DND-41 (cell line): ENCODE measurements at regions not wholly inside any gene's neighbourhood (a gene's known extent, or its start where the extent isn't known, plus 50 kb on each side); places are given as distances from the start of the nearest gene placed in this dataset.
"Not testable (repeated sequence)": the region's sequence is repeated elsewhere in the genome, so short reads cannot be mapped to it uniquely, and the experiment has no call there.

Source experiments
- EZH2 ChIP-seq: IDR thresholded peaks from 3 replicates; pipeline ENCODE4 v1.6.1; 2012; ENCODE audit warnings: borderline replicate concordance, low read depth, mild to moderate bottlenecking, moderate library complexity, low read length, inconsistent platforms; ENCODE audit not compliant: severe bottlenecking
- TF ChIP-seq, protein P1 (sequence below): IDR thresholded peaks from 2 replicates; pipeline ENCODE4 v1.5.1; 2012; ENCODE audit warnings: borderline replicate concordance, low read length, moderate library complexity, mild to moderate bottlenecking; ENCODE audit not compliant: poor library complexity, severe bottlenecking; ENCODE audit errors: extremely low read depth

DNA sequence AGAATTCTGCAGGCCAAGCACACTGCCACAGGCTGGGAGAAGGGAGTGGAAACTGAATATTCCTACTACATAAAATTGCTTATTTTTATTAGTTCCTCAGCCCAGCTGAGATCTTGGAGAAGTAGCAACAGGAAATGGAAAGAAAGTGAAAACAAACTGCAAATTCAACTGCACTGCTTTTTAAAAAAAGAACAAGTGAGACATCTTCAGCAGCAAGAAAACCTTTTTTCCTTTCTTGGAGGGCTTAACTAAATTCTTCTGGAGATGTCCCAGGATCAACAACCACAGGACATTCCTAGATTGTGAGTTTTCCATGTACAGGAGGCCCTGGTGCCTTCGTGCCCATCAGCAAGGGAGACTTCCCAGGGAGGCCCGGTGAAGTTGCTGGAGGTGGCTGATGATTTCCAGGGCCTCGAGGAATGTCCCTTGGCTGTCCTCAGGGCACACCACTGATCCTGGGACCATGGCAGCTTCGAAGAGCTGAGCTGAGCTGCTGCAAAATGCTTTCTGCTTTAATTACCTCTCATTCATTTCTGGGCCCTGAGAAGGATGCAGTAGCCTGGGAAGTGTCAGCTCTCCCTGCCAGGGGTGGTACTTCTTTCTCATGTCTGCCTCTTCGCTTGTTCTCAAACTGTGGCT, 275.5 kb upstream of the FRG2C start:
- TF ChIP-seq, protein P1, sequence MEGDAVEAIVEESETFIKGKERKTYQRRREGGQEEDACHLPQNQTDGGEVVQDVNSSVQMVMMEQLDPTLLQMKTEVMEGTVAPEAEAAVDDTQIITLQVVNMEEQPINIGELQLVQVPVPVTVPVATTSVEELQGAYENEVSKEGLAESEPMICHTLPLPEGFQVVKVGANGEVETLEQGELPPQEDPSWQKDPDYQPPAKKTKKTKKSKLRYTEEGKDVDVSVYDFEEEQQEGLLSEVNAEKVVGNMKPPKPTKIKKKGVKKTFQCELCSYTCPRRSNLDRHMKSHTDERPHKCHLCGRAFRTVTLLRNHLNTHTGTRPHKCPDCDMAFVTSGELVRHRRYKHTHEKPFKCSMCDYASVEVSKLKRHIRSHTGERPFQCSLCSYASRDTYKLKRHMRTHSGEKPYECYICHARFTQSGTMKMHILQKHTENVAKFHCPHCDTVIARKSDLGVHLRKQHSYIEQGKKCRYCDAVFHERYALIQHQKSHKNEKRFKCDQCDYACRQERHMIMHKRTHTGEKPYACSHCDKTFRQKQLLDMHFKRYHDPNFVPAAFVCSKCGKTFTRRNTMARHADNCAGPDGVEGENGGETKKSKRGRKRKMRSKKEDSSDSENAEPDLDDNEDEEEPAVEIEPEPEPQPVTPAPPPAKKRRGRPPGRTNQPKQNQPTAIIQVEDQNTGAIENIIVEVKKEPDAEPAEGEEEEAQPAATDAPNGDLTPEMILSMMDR = not testable (repeated sequence)
- not testable (repeated sequence) for TF ChIP-seq EZH2
